A549 (cell line): ENCODE measurements at regions not wholly inside any gene's neighbourhood (a gene's known extent, or its start where the extent isn't known, plus 50 kb on each side); places are given as distances from the start of the nearest gene placed in this dataset.

Experiments
- ATAC-seq, 2 experiments: fragments of 200-7000 bp in 1 of 2; fragments of >200 bp in 1 of 2; cut with Nextera tagmentation in 1 of 2; cut with Tn5 transposase in 1 of 2; 3 replicates each; pipeline versions ENCODE4 v1.8.0 to v1.9.1; 2018 to 2020; ENCODE audit warnings: mild to moderate bottlenecking in 1 of 2, moderate library complexity in 1 of 2
- CTCF ChIA-PET: fragments of 300-600 bp; sonication (Branson Sonifier 250); formaldehyde crosslinking; extraction: SDS; loops from one replicate; lab custom pipeline; 2021; ENCODE audit warnings: antibody characterized with exemption, inconsistent platforms; lab: Yijun Ruan, JAX
- POLR2A ChIA-PET: fragments of 350-600 bp; formaldehyde crosslinking; extraction: SDS; loops from one replicate; lab custom pipeline; 2021; ENCODE audit warnings: antibody characterized with exemption, inconsistent platforms; lab: Yijun Ruan, JAX
- DNase-seq, 2 experiments: peaks; one replicate each; pipeline versions ENCODE4 v3.0.0 to v3.0.0-alpha.2; 2011 to 2016; ENCODE audit warnings: low read depth in 1 of 2, low spot score in 1 of 2
- FAIRE-seq: peaks from 2 replicates; lab custom pipeline; 2011; peaks lifted over from hg19 to GRCh38; lab: Jason Lieb, UNC
- H3K27ac ChIP-seq, 2 experiments: fragments of >200 bp; sonication (Bioruptor Twin); formaldehyde crosslinking; 3 replicates each; pipeline ENCODE4 v1.5.1; 2016 to 2017
- H3K4me1 ChIP-seq: fragments of >200 bp; sonication (Bioruptor Twin); formaldehyde crosslinking; 3 replicates; pipeline ENCODE4 v1.6.1; 2016
- H3K4me2 ChIP-seq: fragments of >200 bp; sonication (Bioruptor Twin); formaldehyde crosslinking; 3 replicates; pipeline ENCODE4 v1.6.1; 2016
- H3K4me3 ChIP-seq: fragments of >200 bp; sonication (Bioruptor Twin); formaldehyde crosslinking; 3 replicates; pipeline ENCODE4 v1.5.1; 2016
- H3K9me3 ChIP-seq: fragments of >200 bp; sonication (Bioruptor Twin); formaldehyde crosslinking; 3 replicates; pipeline ENCODE4 v1.6.1; 2016
- ATOH8 ChIP-seq: fragments of 250-450 bp; sonication (Bioruptor Pico); IDR thresholded peaks from 2 replicates; pipeline ENCODE4 v1.5.0; 2020; ENCODE audit warnings: low read depth, mild to moderate bottlenecking, moderate library complexity
- BHLHE40 ChIP-seq: IDR thresholded peaks from 2 replicates; pipeline ENCODE4 v1.6.1; 2012; ENCODE audit warnings: low read depth, low read length, inconsistent platforms
- CBX2 ChIP-seq: fragments of 200-600 bp; sonication (generic); IDR thresholded peaks from 2 replicates; pipeline ENCODE4 v1.6.1; 2016; ENCODE audit warnings: low read depth, mild to moderate bottlenecking, borderline replicate concordance
- CBX8 ChIP-seq: fragments of 200-600 bp; sonication (generic); IDR thresholded peaks from 2 replicates; pipeline ENCODE4 v1.6.1; 2016
- CEBPB ChIP-seq, 2 experiments: fragments of >200 bp in 1 of 2; sonication (Bioruptor Twin) in 1 of 2; formaldehyde crosslinking in 1 of 2; IDR thresholded peaks; 2 replicates each; pipeline ENCODE4 v1.6.1; 2012 to 2016
- CHD2 ChIP-seq: fragments of 150-350 bp; IDR thresholded peaks from 2 replicates; pipeline ENCODE4 v1.6.1; 2014; ENCODE audit warnings: low read length; ENCODE audit not compliant: partially characterized antibody
- CHD4 ChIP-seq: fragments of 200-600 bp; sonication (generic); IDR thresholded peaks from 2 replicates; pipeline ENCODE4 v1.6.1; 2016; ENCODE audit warnings: antibody characterized with exemption, mild to moderate bottlenecking, borderline replicate concordance
- E2F6 ChIP-seq: IDR thresholded peaks from 2 replicates; pipeline ENCODE4 v1.6.1; 2012; ENCODE audit warnings: low read depth, borderline replicate concordance
- EHMT2 ChIP-seq: fragments of 200-600 bp; sonication (generic); IDR thresholded peaks from 2 replicates; pipeline ENCODE4 v1.6.1; 2016; ENCODE audit warnings: antibody characterized with exemption, low read depth, mild to moderate bottlenecking, moderate library complexity
- ELK1 ChIP-seq: fragments of 150-350 bp; IDR thresholded peaks from 2 replicates; pipeline ENCODE4 v1.6.1; 2014; ENCODE audit warnings: low read depth, mild to moderate bottlenecking, low read length
- FOSB ChIP-seq: fragments of 250-450 bp; sonication (Bioruptor Pico); IDR thresholded peaks from 2 replicates; pipeline ENCODE4 v1.5.0; 2020; ENCODE audit warnings: mild to moderate bottlenecking, moderate library complexity
- HDAC2 ChIP-seq: fragments of 200-600 bp; sonication (generic); IDR thresholded peaks from 2 replicates; pipeline ENCODE4 v1.6.1; 2016
- HOXB13 ChIP-seq: fragments of 250-450 bp; sonication (Bioruptor Pico); IDR thresholded peaks from 2 replicates; pipeline ENCODE4 v1.5.0; 2020; ENCODE audit warnings: low read depth, mild to moderate bottlenecking, moderate library complexity
- HOXB5 ChIP-seq: fragments of 250-450 bp; sonication (Bioruptor Pico); IDR thresholded peaks from 2 replicates; pipeline ENCODE4 v1.5.0; 2020; ENCODE audit warnings: mild to moderate bottlenecking, moderate library complexity
- KDM1A ChIP-seq: fragments of 200-600 bp; sonication (generic); IDR thresholded peaks from 2 replicates; pipeline ENCODE4 v1.6.1; 2016; ENCODE audit warnings: low read depth, mild to moderate bottlenecking
- KDM5A ChIP-seq: fragments of 200-600 bp; sonication (generic); IDR thresholded peaks from 2 replicates; pipeline ENCODE4 v1.6.1; 2016; ENCODE audit warnings: antibody characterized with exemption, mild to moderate bottlenecking
- MAZ ChIP-seq: fragments of 150-350 bp; IDR thresholded peaks from 2 replicates; pipeline ENCODE4 v1.6.1; 2014; ENCODE audit warnings: antibody characterized with exemption, low read depth, low read length, borderline replicate concordance
- MYC ChIP-seq: IDR thresholded peaks from 2 replicates; pipeline ENCODE4 v1.6.1; 2012; ENCODE audit warnings: mild to moderate bottlenecking, inconsistent platforms, low read length, improper control_type of control experiment, borderline replicate concordance
- NPAS2 ChIP-seq: fragments of 250-450 bp; sonication (Bioruptor Pico); IDR thresholded peaks from 2 replicates; pipeline ENCODE4 v1.8.0; 2022; ENCODE audit warnings: mild to moderate bottlenecking, moderate library complexity, borderline replicate concordance
- NR3C1 ChIP-seq: fragments of >200 bp; sonication (Bioruptor Twin); formaldehyde crosslinking; IDR thresholded peaks from 3 replicates; pipeline ENCODE4 v1.6.1; 2017
- POLR2AphosphoS2 ChIP-seq: conservative IDR thresholded peaks from 2 replicates; pipeline ENCODE4 v1.6.1; 2012; ENCODE audit warnings: low read length, improper control_type of control experiment, inconsistent platforms
- RAD21 ChIP-seq, 2 experiments: fragments of >200 bp in 1 of 2; sonication (Bioruptor Twin) in 1 of 2; formaldehyde crosslinking in 1 of 2; IDR thresholded peaks in 1 of 2; conservative IDR thresholded peaks in 1 of 2; 2 replicates in 1 of 2; 3 replicates in 1 of 2; pipeline ENCODE4 v1.6.1; 2012 to 2018; ENCODE audit warnings: inconsistent platforms in 1 of 2
- RFX5 ChIP-seq: fragments of 450-650 bp; IDR thresholded peaks from 2 replicates; pipeline ENCODE4 v1.7.1; 2014; ENCODE audit warnings: antibody characterized with exemption, mild to moderate bottlenecking, moderate library complexity
- SMC3 ChIP-seq: fragments of >200 bp; sonication (Bioruptor Twin); formaldehyde crosslinking; IDR thresholded peaks from 3 replicates; pipeline ENCODE4 v1.6.1; 2018; ENCODE audit warnings: inconsistent platforms
- TFCP2L1 ChIP-seq: fragments of 250-450 bp; sonication (Bioruptor Pico); IDR thresholded peaks from 2 replicates; pipeline ENCODE4 v1.5.0; 2021; ENCODE audit warnings: mild to moderate bottlenecking
- ZNF302 ChIP-seq: fragments of 250-450 bp; sonication (Bioruptor Pico); IDR thresholded peaks from 2 replicates; pipeline ENCODE4 v1.9.0; 2021; ENCODE audit warnings: inconsistent platforms, mild to moderate bottlenecking, moderate library complexity
- ZSCAN20 ChIP-seq: fragments of 250-450 bp; sonication (Bioruptor Pico); IDR thresholded peaks from 2 replicates; pipeline ENCODE4 v1.8.0; 2022; ENCODE audit warnings: mild to moderate bottlenecking, moderate library complexity
- WGBS: methylation state at CpG from one replicate; pipeline ENCODE4 v1.1.6; 2017; ENCODE audit errors: missing lambda C conversion rate; 5-methylcytosine and 5-hydroxymethylcytosine counted together
- TF ChIP-seq, protein P1 (sequence below): fragments of >200 bp; sonication (Bioruptor Twin); formaldehyde crosslinking; IDR thresholded peaks from 3 replicates; pipeline ENCODE4 v1.5.1; 2016

DNA sequence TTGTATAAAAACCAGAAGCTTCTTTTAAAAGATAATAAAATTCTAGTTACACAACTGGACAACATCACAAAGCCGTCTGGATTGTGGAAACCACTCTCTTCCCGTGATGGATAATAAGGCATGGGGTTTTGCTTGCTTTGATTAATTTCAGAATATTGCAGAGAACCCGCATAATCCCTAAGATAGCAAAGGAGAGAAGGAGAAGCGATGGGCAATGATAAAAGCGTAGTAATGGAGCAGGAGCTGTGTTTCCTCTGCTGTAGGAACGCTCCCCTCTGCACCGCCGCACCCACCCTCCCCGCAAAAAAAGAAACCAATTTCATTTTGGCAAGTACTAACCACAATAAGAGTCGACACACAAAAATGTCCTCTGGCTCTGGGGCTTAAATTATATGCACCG lies 340.9 kb upstream of the PSMD7 start:
- FAIRE-seq (no peak), ATAC-seq (no peak), DNase-seq (no peak)
- ChIA-PET POLR2A (no interaction called here), CTCF (interaction anchor here (0.8 to 2.1 kb wide), 10 partner anchors 9 to 1838 kb away, joined by 3 to 10 read pairs (median 5); no protein-coding TSS in a partner anchor)
- Histone ChIP-seq H3K27ac (no peak overlapping the region), H3K9me3 (no peaks in the 10 kb centered on the region), H3K4me1 (no peaks in the 10 kb centered on the region), H3K4me2 (no peak overlapping the region)
- 29% methylated on average over 11 of the region's 11 CpGs for WGBS
- TF ChIP-seq ELK1 (no peak), HDAC2 (no peak), KDM5A (no peak), KDM1A (no peak), CHD4 (no peak), CHD2 (no peak), RAD21 (conservative IDR thresholded peaks at IDR 0.05 in 1 of 2, IDR thresholded peaks at IDR 0.05 in 1 of 2) (no peak), CBX8 (no peak), FOSB (CRISPR knock-in tag) (no peak), SMC3 (no peak), HOXB5 (CRISPR knock-in tag) (no peak), ZNF302 (CRISPR knock-in tag) (no peak)
- TF ChIP-seq, protein P1, sequence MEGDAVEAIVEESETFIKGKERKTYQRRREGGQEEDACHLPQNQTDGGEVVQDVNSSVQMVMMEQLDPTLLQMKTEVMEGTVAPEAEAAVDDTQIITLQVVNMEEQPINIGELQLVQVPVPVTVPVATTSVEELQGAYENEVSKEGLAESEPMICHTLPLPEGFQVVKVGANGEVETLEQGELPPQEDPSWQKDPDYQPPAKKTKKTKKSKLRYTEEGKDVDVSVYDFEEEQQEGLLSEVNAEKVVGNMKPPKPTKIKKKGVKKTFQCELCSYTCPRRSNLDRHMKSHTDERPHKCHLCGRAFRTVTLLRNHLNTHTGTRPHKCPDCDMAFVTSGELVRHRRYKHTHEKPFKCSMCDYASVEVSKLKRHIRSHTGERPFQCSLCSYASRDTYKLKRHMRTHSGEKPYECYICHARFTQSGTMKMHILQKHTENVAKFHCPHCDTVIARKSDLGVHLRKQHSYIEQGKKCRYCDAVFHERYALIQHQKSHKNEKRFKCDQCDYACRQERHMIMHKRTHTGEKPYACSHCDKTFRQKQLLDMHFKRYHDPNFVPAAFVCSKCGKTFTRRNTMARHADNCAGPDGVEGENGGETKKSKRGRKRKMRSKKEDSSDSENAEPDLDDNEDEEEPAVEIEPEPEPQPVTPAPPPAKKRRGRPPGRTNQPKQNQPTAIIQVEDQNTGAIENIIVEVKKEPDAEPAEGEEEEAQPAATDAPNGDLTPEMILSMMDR = no peak
- TF ChIP-seq, all 56 proteins: peak for 0
- H3K4me3 ChIP-seq = no peak overlapping the region

GRCh38 chr16:73955255-73955654 lies 341.4 kb upstream of the PSMD7 start:
- Histone ChIP-seq H3K4me1 (no peaks in the 10 kb centered on the region), H3K4me2 (no peak overlapping the region), H3K27ac (no peak overlapping the region), H3K4me3 (no peak overlapping the region), H3K9me3 (no peaks in the 10 kb centered on the region)
- TF ChIP-seq ZSCAN20 (CRISPR knock-in tag) = no peak
- TF ChIP-seq NPAS2 = no peak
- no peak for TF ChIP-seq TFCP2L1
- no peak for TF ChIP-seq HOXB5 (CRISPR knock-in tag)
- no peak for TF ChIP-seq HOXB13 (CRISPR knock-in tag)
- no peak for TF ChIP-seq CHD4
- TF ChIP-seq CEBPB (IDR thresholded peaks at IDR 0.05) = no peak
- no peak for TF ChIP-seq EHMT2
- no peak for TF ChIP-seq FOSB (CRISPR knock-in tag)
- TF ChIP-seq POLR2AphosphoS2 = no peak
- no peak for TF ChIP-seq E2F6
- no peak for TF ChIP-seq NR3C1
- no peak for TF ChIP-seq HDAC2
- 6% methylated on average over 1 of the region's 1 CpG for WGBS
- no peak for DNase-seq
- CTCF ChIA-PET = interaction anchor here (0.8 to 2.1 kb wide), 7 partner anchors 12 to 1713 kb away, joined by 3 to 8 read pairs (median 4); no protein-coding TSS in a partner anchor
- ATAC-seq = no peak
- FAIRE-seq = no peak
- POLR2A ChIA-PET = no interaction called here

GRCh38 chr16:73951481-73951880 lies 345.1 kb upstream of the PSMD7 start:
- no peak for TF ChIP-seq NR3C1
- no peak for TF ChIP-seq BHLHE40
- TF ChIP-seq CBX2 = no peak
- no peak for TF ChIP-seq MAZ
- TF ChIP-seq SMC3 = no peak
- no peak for TF ChIP-seq ATOH8
- no peak for TF ChIP-seq CHD4
- no peak for TF ChIP-seq ZSCAN20 (CRISPR knock-in tag)
- TF ChIP-seq KDM1A = no peak
- TF ChIP-seq NPAS2 = no peak
- TF ChIP-seq TFCP2L1 = no peak
- no peak for TF ChIP-seq MYC
- no peak for TF ChIP-seq ZNF302 (CRISPR knock-in tag)
- no peak for TF ChIP-seq RFX5
- TF ChIP-seq POLR2AphosphoS2 = no peak
- TF ChIP-seq, all 56 proteins: peak for 0
- DNase-seq (no peak), FAIRE-seq (no peak), ATAC-seq (no peak)
- 5% methylated on average over 3 of the region's 3 CpGs for WGBS
- no peak overlapping the region for H3K4me3 ChIP-seq
- ChIA-PET CTCF (no interaction called here), POLR2A (no interaction called here)
- no peaks in the 10 kb centered on the region for H3K9me3 ChIP-seq
- H3K4me2 ChIP-seq = no peak overlapping the region
- H3K4me1 ChIP-seq = peaks cover 3% of the 10 kb centered on the region; the same call in 1 of the 3 replicates
- no peak overlapping the region for H3K27ac ChIP-seq
